Panc1 (cell line): ENCODE measurements at regions not wholly inside any gene's neighbourhood (a gene's known extent, or its start where the extent isn't known, plus 50 kb on each side); places are given as distances from the start of the nearest gene placed in this dataset.

ENCODE experiments used
- POLR2AphosphoS5 ChIP-seq: IDR thresholded peaks from 2 replicates; pipeline ENCODE4 v1.6.1; 2012; ENCODE audit warnings: mild to moderate bottlenecking, low read depth, low read length, moderate library complexity
- SIN3A ChIP-seq: IDR thresholded peaks from 2 replicates; pipeline ENCODE4 v1.6.1; 2012; ENCODE audit warnings: low read depth, mild to moderate bottlenecking, low read length, moderate library complexity, borderline replicate concordance; ENCODE audit not compliant: insufficient read depth
- TCF7L2 ChIP-seq: IDR thresholded peaks from 2 replicates; pipeline ENCODE4 v1.6.1; 2011; ENCODE audit warnings: mild to moderate bottlenecking, low read depth, low read length, inconsistent platforms
- TF ChIP-seq, protein P1 (sequence below): fragments of 450-650 bp; IDR thresholded peaks from 2 replicates; pipeline ENCODE4 v1.5.1; 2017; ENCODE audit warnings: mild to moderate bottlenecking
- TF ChIP-seq, protein P2 (sequence below), 2 experiments: IDR thresholded peaks; 2 replicates each; pipeline ENCODE4 v1.6.1; 2011 to 2012; ENCODE audit warnings: low read depth in 2 of 2, control low read depth in 1 of 2, low read length in 1 of 2, mild to moderate bottlenecking in 1 of 2, moderate library complexity in 1 of 2; ENCODE audit not compliant: insufficient read depth in 1 of 2

DNA sequence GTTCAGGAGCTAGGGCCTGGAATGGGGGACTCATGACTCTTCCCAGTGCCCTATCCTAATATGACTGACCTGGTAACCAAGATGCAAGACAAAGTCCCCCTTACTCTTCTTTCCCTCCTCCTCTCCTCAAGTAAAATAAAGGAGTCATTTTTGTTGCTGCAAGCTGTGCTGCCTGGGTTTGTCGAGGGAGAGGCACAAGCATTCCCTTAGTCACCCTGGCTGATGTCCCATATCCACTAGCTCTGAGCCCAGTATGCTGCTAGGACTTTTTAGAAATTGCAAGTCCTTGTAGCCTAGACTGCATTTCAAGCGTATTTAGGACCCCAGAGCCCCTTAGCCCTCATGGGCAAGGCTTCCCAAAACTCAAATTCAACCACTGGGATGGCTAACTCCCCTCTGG lies 338.5 kb upstream of the SETBP1 start:
- TF ChIP-seq, protein P1, sequence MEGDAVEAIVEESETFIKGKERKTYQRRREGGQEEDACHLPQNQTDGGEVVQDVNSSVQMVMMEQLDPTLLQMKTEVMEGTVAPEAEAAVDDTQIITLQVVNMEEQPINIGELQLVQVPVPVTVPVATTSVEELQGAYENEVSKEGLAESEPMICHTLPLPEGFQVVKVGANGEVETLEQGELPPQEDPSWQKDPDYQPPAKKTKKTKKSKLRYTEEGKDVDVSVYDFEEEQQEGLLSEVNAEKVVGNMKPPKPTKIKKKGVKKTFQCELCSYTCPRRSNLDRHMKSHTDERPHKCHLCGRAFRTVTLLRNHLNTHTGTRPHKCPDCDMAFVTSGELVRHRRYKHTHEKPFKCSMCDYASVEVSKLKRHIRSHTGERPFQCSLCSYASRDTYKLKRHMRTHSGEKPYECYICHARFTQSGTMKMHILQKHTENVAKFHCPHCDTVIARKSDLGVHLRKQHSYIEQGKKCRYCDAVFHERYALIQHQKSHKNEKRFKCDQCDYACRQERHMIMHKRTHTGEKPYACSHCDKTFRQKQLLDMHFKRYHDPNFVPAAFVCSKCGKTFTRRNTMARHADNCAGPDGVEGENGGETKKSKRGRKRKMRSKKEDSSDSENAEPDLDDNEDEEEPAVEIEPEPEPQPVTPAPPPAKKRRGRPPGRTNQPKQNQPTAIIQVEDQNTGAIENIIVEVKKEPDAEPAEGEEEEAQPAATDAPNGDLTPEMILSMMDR = no peak
- TF ChIP-seq TCF7L2 = no peak
- TF ChIP-seq, protein P2, sequence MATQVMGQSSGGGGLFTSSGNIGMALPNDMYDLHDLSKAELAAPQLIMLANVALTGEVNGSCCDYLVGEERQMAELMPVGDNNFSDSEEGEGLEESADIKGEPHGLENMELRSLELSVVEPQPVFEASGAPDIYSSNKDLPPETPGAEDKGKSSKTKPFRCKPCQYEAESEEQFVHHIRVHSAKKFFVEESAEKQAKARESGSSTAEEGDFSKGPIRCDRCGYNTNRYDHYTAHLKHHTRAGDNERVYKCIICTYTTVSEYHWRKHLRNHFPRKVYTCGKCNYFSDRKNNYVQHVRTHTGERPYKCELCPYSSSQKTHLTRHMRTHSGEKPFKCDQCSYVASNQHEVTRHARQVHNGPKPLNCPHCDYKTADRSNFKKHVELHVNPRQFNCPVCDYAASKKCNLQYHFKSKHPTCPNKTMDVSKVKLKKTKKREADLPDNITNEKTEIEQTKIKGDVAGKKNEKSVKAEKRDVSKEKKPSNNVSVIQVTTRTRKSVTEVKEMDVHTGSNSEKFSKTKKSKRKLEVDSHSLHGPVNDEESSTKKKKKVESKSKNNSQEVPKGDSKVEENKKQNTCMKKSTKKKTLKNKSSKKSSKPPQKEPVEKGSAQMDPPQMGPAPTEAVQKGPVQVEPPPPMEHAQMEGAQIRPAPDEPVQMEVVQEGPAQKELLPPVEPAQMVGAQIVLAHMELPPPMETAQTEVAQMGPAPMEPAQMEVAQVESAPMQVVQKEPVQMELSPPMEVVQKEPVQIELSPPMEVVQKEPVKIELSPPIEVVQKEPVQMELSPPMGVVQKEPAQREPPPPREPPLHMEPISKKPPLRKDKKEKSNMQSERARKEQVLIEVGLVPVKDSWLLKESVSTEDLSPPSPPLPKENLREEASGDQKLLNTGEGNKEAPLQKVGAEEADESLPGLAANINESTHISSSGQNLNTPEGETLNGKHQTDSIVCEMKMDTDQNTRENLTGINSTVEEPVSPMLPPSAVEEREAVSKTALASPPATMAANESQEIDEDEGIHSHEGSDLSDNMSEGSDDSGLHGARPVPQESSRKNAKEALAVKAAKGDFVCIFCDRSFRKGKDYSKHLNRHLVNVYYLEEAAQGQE (IDR thresholded peaks at IDR 0.05; ENCODE audit: insufficient read depth in 1 of 2, low read depth in 2 of 2, low read length in 1 of 2) = no peak
- no peak for TF ChIP-seq POLR2AphosphoS5
- no peak for TF ChIP-seq SIN3A
